MM.1S (cell line): ENCODE measurements at regions not wholly inside any gene's neighbourhood (a gene's known extent, or its start where the extent isn't known, plus 50 kb on each side); places are given as distances from the start of the nearest gene placed in this dataset.

Source experiments
- DNase-seq: peaks from one replicate; pipeline ENCODE4 v3.0.0-alpha.2; 2015
- H2AFZ ChIP-seq: fragments of 300-600 bp; sonication (generic); 2 replicates; pipeline ENCODE4 v1.6.0; 2016; ENCODE audit warnings: antibody characterized with exemption, low read length
- H3F3A ChIP-seq: fragments of 300-600 bp; sonication (generic); 2 replicates; pipeline ENCODE4 v1.6.1; 2016; ENCODE audit warnings: mild to moderate bottlenecking, antibody characterized with exemption, low read length, moderate library complexity, mixed read lengths; ENCODE audit not compliant: insufficient read depth
- H3K27ac ChIP-seq: fragments of 300-600 bp; sonication (generic); 2 replicates; pipeline ENCODE4 v1.5.1; 2016; ENCODE audit warnings: mild to moderate bottlenecking, low read length
- H3K27me3 ChIP-seq: fragments of 300-600 bp; sonication (generic); replicated peaks from 2 replicates; pipeline ENCODE4 v1.6.0; 2016; ENCODE audit warnings: low read length; ENCODE audit not compliant: insufficient read depth
- H3K36me3 ChIP-seq: fragments of 300-600 bp; sonication (generic); replicated peaks from 2 replicates; pipeline ENCODE4 v1.6.1; 2016; ENCODE audit warnings: mild to moderate bottlenecking, low read length, mixed read lengths; ENCODE audit not compliant: insufficient read depth
- H3K4me1 ChIP-seq: fragments of 300-600 bp; sonication (generic); 2 replicates; pipeline ENCODE4 v1.6.1; 2016; ENCODE audit warnings: low read length, mixed read lengths
- H3K4me2 ChIP-seq: fragments of 300-600 bp; sonication (generic); 2 replicates; pipeline ENCODE4 v1.6.0; 2016; ENCODE audit warnings: low read depth, low read length
- H3K4me3 ChIP-seq: fragments of 300-600 bp; sonication (generic); 2 replicates; pipeline ENCODE4 v1.5.1; 2016; ENCODE audit warnings: low read length, mixed read lengths
- H3K79me2 ChIP-seq: fragments of 300-600 bp; sonication (generic); 2 replicates; pipeline ENCODE4 v1.6.1; 2016; ENCODE audit warnings: mixed run types, low read length, mixed read lengths
- H3K9ac ChIP-seq: fragments of 300-600 bp; sonication (generic); 2 replicates; pipeline ENCODE4 v1.6.1; 2016; ENCODE audit warnings: low read length, mixed read lengths
- H3K9me2 ChIP-seq: fragments of 300-600 bp; sonication (generic); replicated peaks from 2 replicates; pipeline ENCODE4 v1.6.1; 2016; ENCODE audit warnings: mild to moderate bottlenecking, low read length, mixed read lengths; ENCODE audit not compliant: insufficient read depth
- H3K9me3 ChIP-seq: fragments of 300-600 bp; sonication (generic); replicated peaks from 2 replicates; pipeline ENCODE4 v1.6.1; 2016; ENCODE audit warnings: mild to moderate bottlenecking, low read length, mixed read lengths; ENCODE audit not compliant: insufficient read depth
- H4K20me1 ChIP-seq: fragments of 300-600 bp; sonication (generic); 2 replicates; pipeline ENCODE4 v1.6.1; 2016; ENCODE audit warnings: mild to moderate bottlenecking, low read length, moderate library complexity, mixed read lengths; ENCODE audit not compliant: insufficient read depth
- EZH2 ChIP-seq: fragments of 300-600 bp; sonication (generic); optimal IDR thresholded peaks from 2 replicates; pipeline ENCODE3; 2017; ENCODE audit warnings: low read depth, mild to moderate bottlenecking, antibody characterized with exemption, low read length, mixed read lengths
- EZH2phosphoT487 ChIP-seq: fragments of 300-600 bp; sonication (generic); IDR thresholded peaks from 2 replicates; pipeline ENCODE4 v1.6.1; 2018; ENCODE audit warnings: antibody characterized with exemption, low read length
- TF ChIP-seq, protein P1 (sequence below): fragments of 300-600 bp; sonication (generic); IDR thresholded peaks from 2 replicates; pipeline ENCODE4 v1.5.1; 2016; ENCODE audit warnings: antibody characterized with exemption, low read length, mixed read lengths

- no peak overlapping the region for H3K4me3 ChIP-seq
- H3K27me3 ChIP-seq: no peaks in the 10 kb centered on the region
- no peaks in the 10 kb centered on the region for H3K9me2 ChIP-seq
- H3K36me3 ChIP-seq: no peaks in the 10 kb centered on the region
- H3K4me1 ChIP-seq: no peaks in the 10 kb centered on the region
- H3K4me2 ChIP-seq: no peak overlapping the region
- TF ChIP-seq EZH2: no peak
- TF ChIP-seq EZH2phosphoT487: no peak
- TF ChIP-seq, protein P1, sequence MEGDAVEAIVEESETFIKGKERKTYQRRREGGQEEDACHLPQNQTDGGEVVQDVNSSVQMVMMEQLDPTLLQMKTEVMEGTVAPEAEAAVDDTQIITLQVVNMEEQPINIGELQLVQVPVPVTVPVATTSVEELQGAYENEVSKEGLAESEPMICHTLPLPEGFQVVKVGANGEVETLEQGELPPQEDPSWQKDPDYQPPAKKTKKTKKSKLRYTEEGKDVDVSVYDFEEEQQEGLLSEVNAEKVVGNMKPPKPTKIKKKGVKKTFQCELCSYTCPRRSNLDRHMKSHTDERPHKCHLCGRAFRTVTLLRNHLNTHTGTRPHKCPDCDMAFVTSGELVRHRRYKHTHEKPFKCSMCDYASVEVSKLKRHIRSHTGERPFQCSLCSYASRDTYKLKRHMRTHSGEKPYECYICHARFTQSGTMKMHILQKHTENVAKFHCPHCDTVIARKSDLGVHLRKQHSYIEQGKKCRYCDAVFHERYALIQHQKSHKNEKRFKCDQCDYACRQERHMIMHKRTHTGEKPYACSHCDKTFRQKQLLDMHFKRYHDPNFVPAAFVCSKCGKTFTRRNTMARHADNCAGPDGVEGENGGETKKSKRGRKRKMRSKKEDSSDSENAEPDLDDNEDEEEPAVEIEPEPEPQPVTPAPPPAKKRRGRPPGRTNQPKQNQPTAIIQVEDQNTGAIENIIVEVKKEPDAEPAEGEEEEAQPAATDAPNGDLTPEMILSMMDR: no peak
- H3K9me3 ChIP-seq: no peaks in the 10 kb centered on the region
- no peak for DNase-seq
- no peak overlapping the region for H2AFZ ChIP-seq
- no peaks in the 10 kb centered on the region for H3K79me2 ChIP-seq
- H3K27ac ChIP-seq: no peak overlapping the region
- no peaks in the 10 kb centered on the region for H4K20me1 ChIP-seq
- H3F3A ChIP-seq: no peaks in the 10 kb centered on the region
- H3K9ac ChIP-seq: no peak overlapping the region
These were observed 163.1 kb downstream of the SEC61B start for GRCh38 chr9:99385215-99385614.

- H3F3A ChIP-seq: no peaks in the 10 kb centered on the region
- H4K20me1 ChIP-seq: no peaks in the 10 kb centered on the region
- H3K9ac ChIP-seq: no peak overlapping the region
- H3K4me2 ChIP-seq: no peak overlapping the region
- no peaks in the 10 kb centered on the region for H3K9me3 ChIP-seq
- H3K4me1 ChIP-seq: no peaks in the 10 kb centered on the region
- no peak for DNase-seq
- no peaks in the 10 kb centered on the region for H3K9me2 ChIP-seq
- no peaks in the 10 kb centered on the region for H3K36me3 ChIP-seq
- no peak overlapping the region for H2AFZ ChIP-seq
- no peak overlapping the region for H3K4me3 ChIP-seq
- H3K27ac ChIP-seq: no peak overlapping the region
- no peaks in the 10 kb centered on the region for H3K27me3 ChIP-seq
- no peaks in the 10 kb centered on the region for H3K79me2 ChIP-seq
- TF ChIP-seq EZH2 (no peak), EZH2phosphoT487 (no peak)
- TF ChIP-seq, protein P1: no peak
These were observed 163.8 kb downstream of the SEC61B start for GRCh38 chr9:99385814-99386279.

DNA sequence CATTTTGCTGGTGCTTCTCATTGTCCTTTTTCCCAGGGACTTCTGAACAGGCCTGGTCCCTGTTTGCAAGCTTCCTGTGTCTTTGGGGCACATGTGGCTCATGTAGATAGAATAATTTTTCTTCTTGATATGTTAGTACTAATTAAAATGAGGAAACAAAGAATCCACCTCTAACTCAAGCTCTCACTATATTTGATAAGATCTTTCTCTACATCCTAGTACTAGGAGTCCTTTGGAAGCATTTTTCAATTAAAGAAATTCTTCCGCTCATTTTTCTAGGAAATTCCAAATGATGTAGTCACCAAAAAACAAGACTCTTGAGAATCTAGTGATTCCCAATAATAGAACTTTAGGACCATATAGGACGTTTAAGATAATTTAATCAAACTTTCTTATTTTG is 165.3 kb downstream of the SEC61B start:
- H3K27ac ChIP-seq: no peak overlapping the region
- no peak overlapping the region for H3K4me3 ChIP-seq
- H2AFZ ChIP-seq: no peak overlapping the region
- H3K27me3 ChIP-seq: no peaks in the 10 kb centered on the region
- H3K9me3 ChIP-seq: no peaks in the 10 kb centered on the region
- no peak for DNase-seq
- H3K79me2 ChIP-seq: no peaks in the 10 kb centered on the region
- H4K20me1 ChIP-seq: no peaks in the 10 kb centered on the region
- no peak overlapping the region for H3K9ac ChIP-seq
- no peak for TF ChIP-seq EZH2phosphoT487
- TF ChIP-seq EZH2: no peak
- TF ChIP-seq, protein P1: no peak
- H3F3A ChIP-seq: no peaks in the 10 kb centered on the region
- H3K9me2 ChIP-seq: no peaks in the 10 kb centered on the region
- H3K4me2 ChIP-seq: no peak overlapping the region
- H3K36me3 ChIP-seq: no peaks in the 10 kb centered on the region
- no peaks in the 10 kb centered on the region for H3K4me1 ChIP-seq
